ENCODE measurements at regions not wholly inside any gene's neighbourhood (a gene's known extent, or its start where the extent isn't known, plus 50 kb on each side); places are given as distances from the start of the nearest gene placed in this dataset.

DNA sequence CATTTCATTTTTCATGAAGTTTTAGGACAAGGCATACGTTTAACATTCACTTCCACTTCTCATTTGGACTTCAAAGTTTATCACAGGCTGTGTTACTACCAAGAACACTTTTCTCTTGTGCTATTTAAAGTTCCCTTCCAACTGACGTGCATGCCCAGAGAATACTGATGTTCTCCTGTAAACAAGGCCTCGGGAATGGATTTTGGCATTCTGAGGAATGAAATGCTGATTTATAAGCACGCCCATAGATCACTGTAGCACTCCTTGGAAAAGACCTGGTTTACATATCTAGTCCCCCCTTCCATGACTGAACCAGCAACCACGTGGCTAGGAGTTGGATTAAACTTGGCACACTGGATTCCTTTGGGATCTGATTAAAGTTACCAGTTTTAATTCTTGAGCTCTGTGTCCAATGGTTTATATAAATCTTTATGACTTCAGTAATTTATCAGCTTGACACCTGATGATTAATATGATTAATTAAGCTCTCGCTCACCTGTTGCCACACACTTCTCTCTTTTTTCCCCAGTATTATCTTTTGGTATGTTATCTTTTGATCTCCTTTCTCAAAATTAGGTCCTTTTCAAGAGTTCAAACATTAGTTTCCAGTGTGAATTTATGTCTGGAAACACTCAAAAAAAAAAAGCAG, 122.4 kb upstream of the HAND2 start:
- H2AFZ ChIP-seq (ENCODE audit: low read depth, low read length) = no peak overlapping the region
- no peaks in the 10 kb centered on the region for H3K4me1 ChIP-seq (ENCODE audit: insufficient read depth, low read length)
- H3K9ac ChIP-seq (ENCODE audit: low read length) = no peak overlapping the region
- H4K20me1 ChIP-seq (ENCODE audit: insufficient read depth, low read length) = no peaks in the 10 kb centered on the region
- H3K27me3 Mint-ChIP-seq (ENCODE audit: low read depth, unreplicated experiment) = no peaks in the 10 kb centered on the region
- DNase-seq (ENCODE audit: low read depth) = no peak
- H3K9me3 Mint-ChIP-seq (ENCODE audit: unreplicated experiment) = no peaks in the 10 kb centered on the region
- H3K27me3 ChIP-seq (ENCODE audit: insufficient read depth, low read length) = no peaks in the 10 kb centered on the region
- no peak overlapping the region for H3K4me3 Mint-ChIP-seq (ENCODE audit: unreplicated experiment)
- H3K4me2 ChIP-seq (ENCODE audit: low read length) = no peak overlapping the region
- no peaks in the 10 kb centered on the region for H3K36me3 ChIP-seq (ENCODE audit: insufficient read depth, low read length)
- no peak overlapping the region for H3K27ac ChIP-seq (ENCODE audit: low read depth, low read length)
- H3K9me3 ChIP-seq (ENCODE audit: insufficient read depth, low read depth, low read length) = no peaks in the 10 kb centered on the region
- H3K79me2 ChIP-seq (ENCODE audit: insufficient read depth, low read length) = no peaks in the 10 kb centered on the region
- H3K4me3 ChIP-seq (ENCODE audit: insufficient read depth, low read depth, low read length) = no peak overlapping the region
- H3K4me1 Mint-ChIP-seq (ENCODE audit: low read depth, unreplicated experiment) = no peaks in the 10 kb centered on the region
- FAIRE-seq = no peak
- no peaks in the 10 kb centered on the region for H3K36me3 Mint-ChIP-seq (ENCODE audit: low read depth, unreplicated experiment)
- no peak overlapping the region for H3K27ac Mint-ChIP-seq (ENCODE audit: unreplicated experiment)
- TF ChIP-seq, protein P1, sequence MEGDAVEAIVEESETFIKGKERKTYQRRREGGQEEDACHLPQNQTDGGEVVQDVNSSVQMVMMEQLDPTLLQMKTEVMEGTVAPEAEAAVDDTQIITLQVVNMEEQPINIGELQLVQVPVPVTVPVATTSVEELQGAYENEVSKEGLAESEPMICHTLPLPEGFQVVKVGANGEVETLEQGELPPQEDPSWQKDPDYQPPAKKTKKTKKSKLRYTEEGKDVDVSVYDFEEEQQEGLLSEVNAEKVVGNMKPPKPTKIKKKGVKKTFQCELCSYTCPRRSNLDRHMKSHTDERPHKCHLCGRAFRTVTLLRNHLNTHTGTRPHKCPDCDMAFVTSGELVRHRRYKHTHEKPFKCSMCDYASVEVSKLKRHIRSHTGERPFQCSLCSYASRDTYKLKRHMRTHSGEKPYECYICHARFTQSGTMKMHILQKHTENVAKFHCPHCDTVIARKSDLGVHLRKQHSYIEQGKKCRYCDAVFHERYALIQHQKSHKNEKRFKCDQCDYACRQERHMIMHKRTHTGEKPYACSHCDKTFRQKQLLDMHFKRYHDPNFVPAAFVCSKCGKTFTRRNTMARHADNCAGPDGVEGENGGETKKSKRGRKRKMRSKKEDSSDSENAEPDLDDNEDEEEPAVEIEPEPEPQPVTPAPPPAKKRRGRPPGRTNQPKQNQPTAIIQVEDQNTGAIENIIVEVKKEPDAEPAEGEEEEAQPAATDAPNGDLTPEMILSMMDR (IDR thresholded peaks at IDR 0.05; ENCODE audit: insufficient read depth, low read depth, low read length) = no peak
- no peak for TF ChIP-seq EZH2 (IDR thresholded peaks at IDR 0.05; ENCODE audit: insufficient read depth, low read length)

GRCh38 chr4:173651651-173652282, 121.7 kb upstream of the HAND2 start:
- Histone ChIP-seq H3K4me1 (ENCODE audit: insufficient read depth, low read length) (no peaks in the 10 kb centered on the region), H3K79me2 (ENCODE audit: insufficient read depth, low read length) (no peaks in the 10 kb centered on the region), H3K9me3 (ENCODE audit: insufficient read depth, low read depth, low read length) (no peaks in the 10 kb centered on the region), H3K27me3 (ENCODE audit: insufficient read depth, low read length) (no peaks in the 10 kb centered on the region), H2AFZ (ENCODE audit: low read depth, low read length) (no peak overlapping the region), H3K36me3 (ENCODE audit: insufficient read depth, low read length) (no peaks in the 10 kb centered on the region), H3K4me3 (ENCODE audit: insufficient read depth, low read depth, low read length) (no peak overlapping the region), H3K4me2 (ENCODE audit: low read length) (no peak overlapping the region), H3K27ac (ENCODE audit: low read depth, low read length) (no peak overlapping the region), H4K20me1 (ENCODE audit: insufficient read depth, low read length) (no peaks in the 10 kb centered on the region), H3K9ac (ENCODE audit: low read length) (no peak overlapping the region)
- Mint-ChIP-seq H3K36me3 (ENCODE audit: low read depth, unreplicated experiment) (no peaks in the 10 kb centered on the region), H3K4me1 (ENCODE audit: low read depth, unreplicated experiment) (no peaks in the 10 kb centered on the region), H3K27ac (ENCODE audit: unreplicated experiment) (no peak overlapping the region), H3K9me3 (ENCODE audit: unreplicated experiment) (no peaks in the 10 kb centered on the region), H3K27me3 (ENCODE audit: low read depth, unreplicated experiment) (no peaks in the 10 kb centered on the region), H3K4me3 (ENCODE audit: unreplicated experiment) (no peak overlapping the region)
- DNase-seq (ENCODE audit: low read depth) (no peak), FAIRE-seq (no peak)
- TF ChIP-seq, protein P1 (IDR thresholded peaks at IDR 0.05; ENCODE audit: insufficient read depth, low read depth, low read length) = no peak
- no peak for TF ChIP-seq EZH2 (IDR thresholded peaks at IDR 0.05; ENCODE audit: insufficient read depth, low read length)

- Mint-ChIP-seq H3K36me3 (ENCODE audit: low read depth, unreplicated experiment) (no peaks in the 10 kb centered on the region), H3K4me1 (ENCODE audit: low read depth, unreplicated experiment) (no peaks in the 10 kb centered on the region), H3K27ac (ENCODE audit: unreplicated experiment) (no peak overlapping the region), H3K27me3 (ENCODE audit: low read depth, unreplicated experiment) (no peaks in the 10 kb centered on the region), H3K4me3 (ENCODE audit: unreplicated experiment) (no peak overlapping the region), H3K9me3 (ENCODE audit: unreplicated experiment) (no peaks in the 10 kb centered on the region)
- Histone ChIP-seq H3K79me2 (ENCODE audit: insufficient read depth, low read length) (no peaks in the 10 kb centered on the region), H3K4me1 (ENCODE audit: insufficient read depth, low read length) (no peaks in the 10 kb centered on the region), H3K36me3 (ENCODE audit: insufficient read depth, low read length) (no peaks in the 10 kb centered on the region), H3K4me2 (ENCODE audit: low read length) (no peak overlapping the region), H3K9me3 (ENCODE audit: insufficient read depth, low read depth, low read length) (no peaks in the 10 kb centered on the region), H2AFZ (ENCODE audit: low read depth, low read length) (no peak overlapping the region), H3K27me3 (ENCODE audit: insufficient read depth, low read length) (no peaks in the 10 kb centered on the region), H3K4me3 (ENCODE audit: insufficient read depth, low read depth, low read length) (no peak overlapping the region), H3K27ac (ENCODE audit: low read depth, low read length) (no peak overlapping the region), H3K9ac (ENCODE audit: low read length) (no peak overlapping the region), H4K20me1 (ENCODE audit: insufficient read depth, low read length) (no peaks in the 10 kb centered on the region)
- DNase-seq (ENCODE audit: low read depth) (no peak), FAIRE-seq (no peak)
- TF ChIP-seq, protein P1 (IDR thresholded peaks at IDR 0.05; ENCODE audit: insufficient read depth, low read depth, low read length) = no peak
- TF ChIP-seq EZH2 (IDR thresholded peaks at IDR 0.05; ENCODE audit: insufficient read depth, low read length) = no peak
Observed at GRCh38 chr4:173647902-173648301, 117.9 kb upstream of the HAND2 start.
